ENCODE measurements at regions not wholly inside any gene's neighbourhood (a gene's known extent, or its start where the extent isn't known, plus 50 kb on each side); places are given as distances from the start of the nearest gene placed in this dataset.

DNA sequence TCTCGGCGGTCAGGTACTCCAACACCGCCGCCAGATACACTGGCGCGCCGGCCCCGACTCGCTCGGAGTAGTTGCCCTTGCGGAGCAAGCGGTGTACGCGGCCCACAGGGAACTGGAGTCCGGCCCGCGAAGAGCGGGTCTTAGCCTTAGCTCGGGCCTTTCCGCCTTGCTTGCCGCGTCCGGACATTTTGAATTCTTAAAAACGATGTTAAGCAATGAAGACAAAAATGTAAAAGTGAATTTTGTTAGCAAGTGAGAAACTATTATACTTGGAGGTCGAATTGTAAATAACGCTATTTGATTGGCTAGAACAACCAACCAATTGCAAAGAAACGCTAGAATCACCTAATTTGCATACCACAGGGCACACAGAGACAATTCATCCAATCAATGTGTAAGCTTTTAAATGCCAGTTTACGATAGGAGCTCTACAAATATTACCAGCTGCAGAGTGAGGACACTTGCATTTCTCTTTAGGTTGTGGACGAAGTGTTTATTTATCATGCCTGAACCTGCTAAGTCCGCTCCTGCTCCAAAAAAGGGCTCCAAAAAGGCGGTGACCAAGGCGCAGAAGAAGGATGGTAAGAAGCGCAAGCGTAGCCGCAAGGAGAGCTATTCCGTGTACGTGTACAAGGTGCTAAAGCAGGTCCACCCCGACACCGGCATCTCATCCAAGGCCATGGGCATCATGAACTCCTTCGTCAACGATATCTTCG is 112.0 kb downstream of the HFE start:
- H3K27ac ChIP-seq (ENCODE audit: low read depth, low read length) = peak overlapping the region; percentile 94
- H3K4me3 ChIP-seq (ENCODE audit: low read length) = peak overlapping the region; percentile 72
- no peaks in the 10 kb centered on the region; the same call in 1 of the 2 replicates for H3K36me3 ChIP-seq (ENCODE audit: insufficient read depth, low read length)
- H3K9ac ChIP-seq (ENCODE audit: low read depth, low read length) = peak overlapping the region; percentile 95
- H3K27me3 ChIP-seq (ENCODE audit: insufficient read depth, low read length) = no peaks in the 10 kb centered on the region
- WGBS = under 1% methylated on average over 42 of the region's 42 CpGs
- no peaks in the 10 kb centered on the region for H3K9me3 ChIP-seq (ENCODE audit: insufficient read depth, low read depth, low read length)
- H3K4me1 ChIP-seq (ENCODE audit: insufficient read depth, low read length) = peaks cover 27% of the 10 kb centered on the region

DNA sequence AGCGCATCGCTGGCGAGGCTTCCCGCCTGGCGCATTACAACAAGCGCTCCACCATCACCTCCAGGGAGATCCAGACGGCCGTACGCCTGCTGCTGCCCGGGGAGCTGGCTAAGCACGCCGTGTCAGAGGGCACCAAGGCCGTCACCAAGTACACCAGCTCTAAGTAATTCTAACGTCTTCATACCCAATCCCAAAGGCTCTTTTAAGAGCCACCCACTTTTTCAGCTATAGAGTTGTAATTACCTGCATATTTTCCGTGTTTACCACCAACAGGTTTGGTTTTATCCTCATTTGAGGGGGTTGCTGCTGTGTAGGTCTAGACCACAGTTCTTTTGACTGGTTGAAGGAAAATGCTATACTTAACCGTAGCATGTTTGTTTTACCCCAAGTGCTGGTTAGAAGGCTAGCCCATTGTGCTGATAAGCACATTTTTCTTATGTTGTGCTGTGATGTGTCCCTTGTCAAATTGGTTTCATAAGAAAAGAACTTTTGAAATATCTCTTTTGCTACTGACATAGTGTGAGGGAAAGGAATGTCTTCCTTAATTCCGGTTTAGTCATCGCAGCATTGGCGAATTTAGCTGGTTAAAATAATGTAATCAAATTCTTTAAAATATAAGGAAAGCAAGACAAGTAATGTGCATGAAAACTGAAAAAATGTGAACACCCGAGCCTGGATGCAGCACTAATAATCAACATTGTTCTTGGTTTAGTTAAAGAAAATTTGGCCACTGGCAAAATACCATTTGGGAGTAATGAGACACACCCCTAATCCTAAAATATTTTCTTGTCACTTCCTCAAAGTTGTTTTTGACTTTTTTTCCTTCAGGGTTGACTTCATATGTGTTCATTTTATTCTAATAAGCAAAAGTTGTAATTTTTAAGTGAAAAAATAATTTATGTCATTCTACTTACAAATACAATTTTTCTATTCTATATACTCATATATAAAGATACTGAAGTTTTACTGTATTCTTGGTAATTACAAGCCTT is 112.8 kb downstream of the HFE start:
- WGBS = 1% methylated on average over 20 of the region's 20 CpGs
- peak overlapping the region; percentile 89 for H3K9ac ChIP-seq (ENCODE audit: low read depth, low read length)
- H3K4me1 ChIP-seq (ENCODE audit: insufficient read depth, low read length) = peaks cover 22% of the 10 kb centered on the region
- no peaks in the 10 kb centered on the region for H3K27me3 ChIP-seq (ENCODE audit: insufficient read depth, low read length)
- no peaks in the 10 kb centered on the region for H3K9me3 ChIP-seq (ENCODE audit: insufficient read depth, low read depth, low read length)
- H3K36me3 ChIP-seq (ENCODE audit: insufficient read depth, low read length) = no peaks in the 10 kb centered on the region; the same call in 1 of the 2 replicates
- peak overlapping the region; percentile 72 for H3K4me3 ChIP-seq (ENCODE audit: low read length)
- peak overlapping the region; percentile 94 for H3K27ac ChIP-seq (ENCODE audit: low read depth, low read length)

GRCh38 chr6:26200918-26201721 is 113.9 kb downstream of the HFE start:
- no peaks in the 10 kb centered on the region for H3K9me3 ChIP-seq (ENCODE audit: insufficient read depth, low read depth, low read length)
- H3K27ac ChIP-seq (ENCODE audit: low read depth, low read length) = peak overlapping the region; percentile 69
- no peaks in the 10 kb centered on the region; the same call in 1 of the 2 replicates for H3K36me3 ChIP-seq (ENCODE audit: insufficient read depth, low read length)
- 94% methylated on average over 16 of the region's 16 CpGs for WGBS
- no peak overlapping the region for H3K4me3 ChIP-seq (ENCODE audit: low read length)
- H3K9ac ChIP-seq (ENCODE audit: low read depth, low read length) = no peak overlapping the region; the same call in 1 of the 2 replicates
- H3K4me1 ChIP-seq (ENCODE audit: insufficient read depth, low read length) = peaks cover 22% of the 10 kb centered on the region
- H3K27me3 ChIP-seq (ENCODE audit: insufficient read depth, low read length) = no peaks in the 10 kb centered on the region

DNA sequence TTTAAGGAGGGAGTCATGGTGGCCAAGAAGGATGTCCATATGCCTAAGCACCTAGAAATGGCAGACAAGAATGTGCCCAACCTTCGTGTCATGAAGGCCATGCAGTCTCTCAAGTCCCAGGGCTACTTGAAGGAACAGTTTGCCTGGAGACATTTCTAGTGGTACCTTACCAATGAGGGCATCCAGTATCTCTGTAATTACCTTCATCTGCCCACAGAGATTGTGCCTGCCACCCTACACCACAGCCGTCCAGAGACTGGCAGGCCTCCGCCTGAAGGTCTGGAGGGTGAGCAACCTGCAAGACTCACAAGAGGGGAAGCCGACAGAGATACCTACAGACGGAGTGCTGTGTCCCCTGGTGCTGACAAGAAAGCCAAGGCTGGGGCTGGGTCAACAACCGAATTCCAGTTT is 115.0 kb downstream of the HFE start:
- H3K36me3 ChIP-seq (ENCODE audit: insufficient read depth, low read length) = no peaks in the 10 kb centered on the region
- H3K4me1 ChIP-seq (ENCODE audit: insufficient read depth, low read length) = peaks cover 30% of the 10 kb centered on the region
- no peaks in the 10 kb centered on the region for H3K27me3 ChIP-seq (ENCODE audit: insufficient read depth, low read length)
- no peaks in the 10 kb centered on the region for H3K9me3 ChIP-seq (ENCODE audit: insufficient read depth, low read depth, low read length)
- 84% methylated on average over 6 of the region's 6 CpGs for WGBS
- H3K9ac ChIP-seq (ENCODE audit: low read depth, low read length) = peak overlapping the region; percentile 32; the same call in 1 of the 2 replicates
- H3K4me3 ChIP-seq (ENCODE audit: low read length) = no peak overlapping the region
- peak overlapping the region; percentile 53; the same call in 1 of the 2 replicates for H3K27ac ChIP-seq (ENCODE audit: low read depth, low read length)

- peak overlapping the region; percentile 97 for H3K27ac ChIP-seq (ENCODE audit: low read depth, low read length)
- 74% methylated on average over 8 of the region's 8 CpGs for WGBS
- H3K9ac ChIP-seq (ENCODE audit: low read depth, low read length) = peak overlapping the region; percentile 89
- H3K4me3 ChIP-seq (ENCODE audit: low read length) = peak overlapping the region; percentile 63
- H3K4me1 ChIP-seq (ENCODE audit: insufficient read depth, low read length) = peaks cover 34% of the 10 kb centered on the region
- H3K9me3 ChIP-seq (ENCODE audit: insufficient read depth, low read depth, low read length) = no peaks in the 10 kb centered on the region
- no peaks in the 10 kb centered on the region for H3K36me3 ChIP-seq (ENCODE audit: insufficient read depth, low read length)
- no peaks in the 10 kb centered on the region for H3K27me3 ChIP-seq (ENCODE audit: insufficient read depth, low read length)
These were observed 115.8 kb downstream of the HFE start for GRCh38 chr6:26202811-26203583.

- Histone ChIP-seq H3K9ac (ENCODE audit: low read depth, low read length) (peak overlapping the region; percentile 89), H3K27ac (ENCODE audit: low read depth, low read length) (peak overlapping the region; percentile 97), H3K9me3 (ENCODE audit: insufficient read depth, low read depth, low read length) (no peaks in the 10 kb centered on the region), H3K4me3 (ENCODE audit: low read length) (peak overlapping the region; percentile 63), H3K4me1 (ENCODE audit: insufficient read depth, low read length) (peaks cover 34% of the 10 kb centered on the region), H3K27me3 (ENCODE audit: insufficient read depth, low read length) (no peaks in the 10 kb centered on the region), H3K36me3 (ENCODE audit: insufficient read depth, low read length) (no peaks in the 10 kb centered on the region)
- WGBS = under 1% methylated on average over 51 of the region's 53 CpGs
These were observed 117.3 kb downstream of the HFE start for GRCh38 chr6:26204332-26205160.

DNA sequence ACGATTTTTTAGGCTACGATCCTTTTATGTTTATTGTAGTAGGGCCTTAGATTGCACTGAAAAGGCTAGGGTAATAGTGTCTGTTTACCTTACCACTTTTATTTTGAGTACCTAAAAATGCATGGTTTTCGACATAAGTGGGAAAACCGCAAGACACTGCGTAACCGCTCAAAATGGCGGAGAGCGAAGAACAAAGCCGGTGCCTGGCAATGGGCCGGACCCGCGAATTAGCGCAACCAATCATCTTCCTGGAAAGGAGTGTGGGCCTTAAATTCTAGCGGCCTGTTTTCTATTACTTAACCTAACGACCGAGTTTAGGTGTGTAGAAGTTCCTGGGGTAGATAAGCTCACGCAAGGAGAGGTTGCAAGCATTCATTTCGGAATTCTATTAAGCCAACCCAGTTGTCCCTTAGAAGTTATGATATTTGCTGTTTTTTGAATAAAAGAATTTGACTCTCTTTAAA is 118.0 kb downstream of the HFE start:
- Histone ChIP-seq H3K9ac (ENCODE audit: low read depth, low read length) (peak overlapping the region; percentile 89), H3K27ac (ENCODE audit: low read depth, low read length) (peak overlapping the region; percentile 86), H3K36me3 (ENCODE audit: insufficient read depth, low read length) (no peaks in the 10 kb centered on the region), H3K27me3 (ENCODE audit: insufficient read depth, low read length) (no peaks in the 10 kb centered on the region), H3K9me3 (ENCODE audit: insufficient read depth, low read depth, low read length) (no peaks in the 10 kb centered on the region), H3K4me1 (ENCODE audit: insufficient read depth, low read length) (peaks cover 33% of the 10 kb centered on the region), H3K4me3 (ENCODE audit: low read length) (peak overlapping the region; percentile 63)
- WGBS = 0% methylated on average over 14 of the region's 18 CpGs

GRCh38 chr6:26205625-26206574 is 118.7 kb downstream of the HFE start:
- no peaks in the 10 kb centered on the region for H3K36me3 ChIP-seq (ENCODE audit: insufficient read depth, low read length)
- H3K9ac ChIP-seq (ENCODE audit: low read depth, low read length) = peak overlapping the region; percentile 89
- peaks cover 30% of the 10 kb centered on the region for H3K4me1 ChIP-seq (ENCODE audit: insufficient read depth, low read length)
- no peaks in the 10 kb centered on the region for H3K9me3 ChIP-seq (ENCODE audit: insufficient read depth, low read depth, low read length)
- peak overlapping the region; percentile 86 for H3K27ac ChIP-seq (ENCODE audit: low read depth, low read length)
- WGBS = 14% methylated on average over 15 of the region's 18 CpGs
- no peaks in the 10 kb centered on the region for H3K27me3 ChIP-seq (ENCODE audit: insufficient read depth, low read length)
- peak overlapping the region; percentile 63 for H3K4me3 ChIP-seq (ENCODE audit: low read length)

Data from HUES64 (cell line).